ENCODE measurements at regions not wholly inside any gene's neighbourhood (a gene's known extent, or its start where the extent isn't known, plus 50 kb on each side); places are given as distances from the start of the nearest gene placed in this dataset.

- TF ChIP-seq RERE (CRISPR knock-in tag; IDR thresholded peaks at IDR 0.05; ENCODE audit: low read depth), result 0 out of 2 replicates have a peak, but pooled peaks have one; percentile 16
- TF ChIP-seq ZNF597 (CRISPR knock-in tag; IDR thresholded peaks at IDR 0.05), result no peak
- no peak for TF ChIP-seq IRF9 (CRISPR knock-in tag; IDR thresholded peaks at IDR 0.05; ENCODE audit: borderline replicate concordance)
- no peak for TF ChIP-seq PPARG (CRISPR knock-in tag; conservative IDR thresholded peaks at IDR 0.05)
- TF ChIP-seq, protein P1, sequence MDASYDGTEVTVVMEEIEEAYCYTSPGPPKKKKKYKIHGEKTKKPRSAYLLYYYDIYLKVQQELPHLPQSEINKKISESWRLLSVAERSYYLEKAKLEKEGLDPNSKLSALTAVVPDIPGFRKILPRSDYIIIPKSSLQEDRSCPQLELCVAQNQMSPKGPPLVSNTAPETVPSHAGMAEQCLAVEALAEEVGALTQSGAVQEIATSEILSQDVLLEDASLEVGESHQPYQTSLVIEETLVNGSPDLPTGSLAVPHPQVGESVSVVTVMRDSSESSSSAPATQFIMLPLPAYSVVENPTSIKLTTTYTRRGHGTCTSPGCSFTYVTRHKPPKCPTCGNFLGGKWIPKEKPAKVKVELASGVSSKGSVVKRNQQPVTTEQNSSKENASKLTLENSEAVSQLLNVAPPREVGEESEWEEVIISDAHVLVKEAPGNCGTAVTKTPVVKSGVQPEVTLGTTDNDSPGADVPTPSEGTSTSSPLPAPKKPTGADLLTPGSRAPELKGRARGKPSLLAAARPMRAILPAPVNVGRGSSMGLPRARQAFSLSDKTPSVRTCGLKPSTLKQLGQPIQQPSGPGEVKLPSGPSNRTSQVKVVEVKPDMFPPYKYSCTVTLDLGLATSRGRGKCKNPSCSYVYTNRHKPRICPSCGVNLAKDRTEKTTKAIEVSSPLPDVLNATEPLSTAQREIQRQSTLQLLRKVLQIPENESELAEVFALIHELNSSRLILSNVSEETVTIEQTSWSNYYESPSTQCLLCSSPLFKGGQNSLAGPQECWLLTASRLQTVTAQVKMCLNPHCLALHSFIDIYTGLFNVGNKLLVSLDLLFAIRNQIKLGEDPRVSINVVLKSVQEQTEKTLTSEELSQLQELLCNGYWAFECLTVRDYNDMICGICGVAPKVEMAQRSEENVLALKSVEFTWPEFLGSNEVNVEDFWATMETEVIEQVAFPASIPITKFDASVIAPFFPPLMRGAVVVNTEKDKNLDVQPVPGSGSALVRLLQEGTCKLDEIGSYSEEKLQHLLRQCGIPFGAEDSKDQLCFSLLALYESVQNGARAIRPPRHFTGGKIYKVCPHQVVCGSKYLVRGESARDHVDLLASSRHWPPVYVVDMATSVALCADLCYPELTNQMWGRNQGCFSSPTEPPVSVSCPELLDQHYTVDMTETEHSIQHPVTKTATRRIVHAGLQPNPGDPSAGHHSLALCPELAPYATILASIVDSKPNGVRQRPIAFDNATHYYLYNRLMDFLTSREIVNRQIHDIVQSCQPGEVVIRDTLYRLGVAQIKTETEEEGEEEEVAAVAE (CRISPR knock-in tag; IDR thresholded peaks at IDR 0.05; ENCODE audit: borderline replicate concordance), result no peak
- TF ChIP-seq, protein P2, sequence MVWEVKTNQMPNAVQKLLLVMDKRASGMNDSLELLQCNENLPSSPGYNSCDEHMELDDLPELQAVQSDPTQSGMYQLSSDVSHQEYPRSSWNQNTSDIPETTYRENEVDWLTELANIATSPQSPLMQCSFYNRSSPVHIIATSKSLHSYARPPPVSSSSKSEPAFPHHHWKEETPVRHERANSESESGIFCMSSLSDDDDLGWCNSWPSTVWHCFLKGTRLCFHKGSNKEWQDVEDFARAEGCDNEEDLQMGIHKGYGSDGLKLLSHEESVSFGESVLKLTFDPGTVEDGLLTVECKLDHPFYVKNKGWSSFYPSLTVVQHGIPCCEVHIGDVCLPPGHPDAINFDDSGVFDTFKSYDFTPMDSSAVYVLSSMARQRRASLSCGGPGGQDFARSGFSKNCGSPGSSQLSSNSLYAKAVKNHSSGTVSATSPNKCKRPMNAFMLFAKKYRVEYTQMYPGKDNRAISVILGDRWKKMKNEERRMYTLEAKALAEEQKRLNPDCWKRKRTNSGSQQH (CRISPR knock-in tag; IDR thresholded peaks at IDR 0.05; ENCODE audit: low read depth), result no peak
- TF ChIP-seq ZNF780A (CRISPR knock-in tag; IDR thresholded peaks at IDR 0.05), result no peak
- no peak for TF ChIP-seq XRCC5 (optimal IDR thresholded peaks at IDR 0.05; ENCODE audit: low read length)
- TF ChIP-seq ZNF616 (CRISPR knock-in tag; IDR thresholded peaks at IDR 0.05; ENCODE audit: low read depth), result no peak
- no peak for TF ChIP-seq ZNF30 (CRISPR knock-in tag; IDR thresholded peaks at IDR 0.05)
- TF ChIP-seq RARG (CRISPR knock-in tag; IDR thresholded peaks at IDR 0.05; ENCODE audit: low read depth), result no peak
- 0 out of 2 replicates have a peak, but pooled peaks have one; percentile 12 for TF ChIP-seq RXRB (CRISPR knock-in tag; IDR thresholded peaks at IDR 0.05; ENCODE audit: borderline replicate concordance)
- 0 out of 2 replicates have a peak, but pooled peaks have one; percentile 26 for TF ChIP-seq HMG20A (CRISPR knock-in tag; IDR thresholded peaks at IDR 0.05; ENCODE audit: borderline replicate concordance)
- TF ChIP-seq SRSF9 (IDR thresholded peaks at IDR 0.05; ENCODE audit: borderline replicate concordance, insufficient read depth, low read depth, low read length, poor library complexity, severe bottlenecking), result no peak
- TF ChIP-seq REPIN1 (CRISPR knock-in tag; IDR thresholded peaks at IDR 0.05; ENCODE audit: borderline replicate concordance, low read depth), result peak; percentile 48; the same call in 1 of the 2 replicates
- no peak for TF ChIP-seq KLF6 (CRISPR knock-in tag; IDR thresholded peaks at IDR 0.05)
Measured at GRCh38 chr12:97299847-97300246, 162.8 kb upstream of the RMST start (continued).
